ENCODE measurements at regions not wholly inside any gene's neighbourhood (a gene's known extent, or its start where the extent isn't known, plus 50 kb on each side); places are given as distances from the start of the nearest gene placed in this dataset.

DNA sequence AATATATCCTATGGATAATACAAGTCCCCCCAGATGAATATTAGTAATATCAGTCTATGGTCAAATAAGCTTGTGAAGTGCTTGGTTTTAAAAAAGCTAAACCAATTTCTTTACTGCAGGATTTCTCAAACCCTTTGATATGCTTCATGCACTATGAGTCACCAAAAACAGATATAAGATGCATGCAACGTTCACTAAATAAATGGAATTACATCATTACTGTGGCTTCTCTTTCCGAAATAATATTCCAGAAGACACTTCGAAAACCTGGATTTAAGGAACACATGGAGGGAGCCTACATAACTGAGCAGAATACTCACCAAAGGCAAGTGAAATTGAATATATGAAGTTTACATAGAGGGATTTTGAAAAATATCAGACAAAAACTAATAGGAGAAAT, 126.3 kb upstream of the ABI3BP start:
- TF ChIP-seq, protein P1, sequence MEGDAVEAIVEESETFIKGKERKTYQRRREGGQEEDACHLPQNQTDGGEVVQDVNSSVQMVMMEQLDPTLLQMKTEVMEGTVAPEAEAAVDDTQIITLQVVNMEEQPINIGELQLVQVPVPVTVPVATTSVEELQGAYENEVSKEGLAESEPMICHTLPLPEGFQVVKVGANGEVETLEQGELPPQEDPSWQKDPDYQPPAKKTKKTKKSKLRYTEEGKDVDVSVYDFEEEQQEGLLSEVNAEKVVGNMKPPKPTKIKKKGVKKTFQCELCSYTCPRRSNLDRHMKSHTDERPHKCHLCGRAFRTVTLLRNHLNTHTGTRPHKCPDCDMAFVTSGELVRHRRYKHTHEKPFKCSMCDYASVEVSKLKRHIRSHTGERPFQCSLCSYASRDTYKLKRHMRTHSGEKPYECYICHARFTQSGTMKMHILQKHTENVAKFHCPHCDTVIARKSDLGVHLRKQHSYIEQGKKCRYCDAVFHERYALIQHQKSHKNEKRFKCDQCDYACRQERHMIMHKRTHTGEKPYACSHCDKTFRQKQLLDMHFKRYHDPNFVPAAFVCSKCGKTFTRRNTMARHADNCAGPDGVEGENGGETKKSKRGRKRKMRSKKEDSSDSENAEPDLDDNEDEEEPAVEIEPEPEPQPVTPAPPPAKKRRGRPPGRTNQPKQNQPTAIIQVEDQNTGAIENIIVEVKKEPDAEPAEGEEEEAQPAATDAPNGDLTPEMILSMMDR (IDR thresholded peaks at IDR 0.05), result no peak
- TF ChIP-seq POLR2A (IDR thresholded peaks at IDR 0.05), result no peak

Data from uterus (tissue), 2 donors.